ENCODE measurements at regions not wholly inside any gene's neighbourhood (a gene's known extent, or its start where the extent isn't known, plus 50 kb on each side); places are given as distances from the start of the nearest gene placed in this dataset.
"Not testable (repeated sequence)": the region's sequence is repeated elsewhere in the genome, so short reads cannot be mapped to it uniquely, and the experiment has no call there.

- peak; percentile 83 for DNase-seq
Observed at GRCh38 chr4:158051401-158052235, 121.2 kb downstream of the GASK1B start.

GRCh38 chr4:158050942-158051341, 121.9 kb downstream of the GASK1B start:
- DNase-seq: peak; percentile 1

DNA sequence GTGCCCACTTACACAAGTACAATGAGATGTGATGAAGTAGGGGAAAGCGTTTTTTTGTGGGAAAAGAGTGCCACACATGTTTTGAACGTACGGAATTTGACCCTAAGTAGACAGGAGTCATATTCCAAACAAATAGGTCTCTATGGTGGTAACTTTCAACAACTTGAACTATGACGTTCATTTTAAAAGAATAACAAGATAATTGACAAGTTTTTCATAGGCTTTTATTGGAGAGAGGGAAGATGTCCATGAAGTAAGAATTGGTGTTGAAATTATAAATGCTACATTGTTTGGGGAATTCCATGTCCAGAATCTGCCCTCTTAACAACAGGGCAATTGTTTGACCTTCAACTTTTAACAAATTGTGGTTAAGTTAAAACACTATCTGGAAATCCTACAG, 126.5 kb downstream of the GASK1B start:
- DNase-seq: no peak

DNA sequence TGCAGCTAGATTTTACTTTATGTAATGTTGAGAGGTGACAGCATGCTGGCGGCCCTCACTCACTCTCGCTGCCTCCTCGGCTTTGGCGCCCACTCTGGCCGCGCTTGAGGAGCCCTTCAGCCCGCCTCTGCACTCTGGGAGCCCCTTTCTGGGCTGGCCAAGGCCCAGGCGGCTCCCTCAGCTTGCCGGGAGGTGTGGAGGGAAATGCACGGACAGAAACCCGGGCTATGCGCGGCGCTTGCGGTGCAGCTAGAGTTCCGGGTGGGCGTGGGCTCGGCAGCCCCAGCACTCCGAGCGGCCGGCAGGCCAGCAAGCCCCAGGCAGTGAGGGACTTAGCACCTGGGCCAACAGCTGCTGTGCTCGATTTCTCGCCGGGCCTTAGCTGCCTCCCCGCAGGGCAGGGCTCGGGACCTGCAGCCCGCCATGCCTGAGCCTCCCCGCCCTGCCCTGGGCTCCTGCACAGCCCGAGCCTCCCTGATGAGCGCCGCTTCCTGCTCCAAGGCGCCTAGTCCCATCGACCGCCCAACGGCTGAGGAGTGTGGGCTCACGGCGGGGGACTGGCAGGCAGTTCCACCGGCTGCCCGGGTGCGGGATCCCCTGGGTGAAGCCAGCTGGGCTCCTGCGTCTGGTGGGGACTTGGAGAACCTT, 128.7 kb downstream of the GASK1B start:
- DNase-seq: no peak

- DNase-seq: peak; percentile 47
Observed at GRCh38 chr4:158042591-158043030, 130.2 kb downstream of the GASK1B start.

DNA sequence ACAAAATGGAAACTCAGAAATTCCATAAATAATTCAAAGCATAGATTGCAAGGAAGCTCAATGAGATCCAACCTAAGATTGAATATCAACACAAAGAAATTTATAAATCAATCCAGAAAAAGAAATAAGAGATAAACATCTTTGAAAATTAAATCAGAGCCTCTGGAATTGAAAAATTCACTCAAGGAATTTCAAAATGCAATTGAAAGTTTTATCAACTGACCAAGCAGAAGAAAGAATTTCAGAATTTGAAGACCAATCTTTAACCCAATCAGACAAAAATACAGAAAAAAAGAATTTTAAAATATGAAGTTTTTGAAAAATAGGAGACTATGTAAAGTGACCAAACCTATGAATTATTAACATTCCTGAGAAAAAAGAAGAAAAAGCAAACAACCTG, 134.1 kb downstream of the GASK1B start:
- DNase-seq: no peak

DNA sequence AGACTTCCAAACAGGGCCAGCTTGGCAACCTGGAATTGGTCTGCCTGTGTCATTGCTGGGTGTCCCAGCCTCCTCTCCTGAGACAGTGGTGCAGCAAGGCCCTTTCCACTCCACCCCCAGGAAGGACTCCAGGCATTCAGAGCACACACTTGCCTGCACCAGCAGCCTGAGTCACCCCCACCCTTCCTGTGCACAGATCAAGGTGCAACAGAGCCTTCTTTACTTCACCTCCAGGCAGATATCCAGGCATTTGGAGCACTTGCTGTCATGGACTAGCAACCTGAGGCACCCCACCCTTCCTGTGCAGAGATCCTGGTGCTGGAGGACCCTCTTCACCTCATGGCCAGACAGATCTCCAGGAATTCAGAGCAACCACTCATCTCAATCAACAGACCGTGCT, 135.8 kb downstream of the GASK1B start:
- no peak for DNase-seq

GRCh38 chr4:158035662-158036195, 137.1 kb downstream of the GASK1B start:
- DNase-seq: no peak

DNA sequence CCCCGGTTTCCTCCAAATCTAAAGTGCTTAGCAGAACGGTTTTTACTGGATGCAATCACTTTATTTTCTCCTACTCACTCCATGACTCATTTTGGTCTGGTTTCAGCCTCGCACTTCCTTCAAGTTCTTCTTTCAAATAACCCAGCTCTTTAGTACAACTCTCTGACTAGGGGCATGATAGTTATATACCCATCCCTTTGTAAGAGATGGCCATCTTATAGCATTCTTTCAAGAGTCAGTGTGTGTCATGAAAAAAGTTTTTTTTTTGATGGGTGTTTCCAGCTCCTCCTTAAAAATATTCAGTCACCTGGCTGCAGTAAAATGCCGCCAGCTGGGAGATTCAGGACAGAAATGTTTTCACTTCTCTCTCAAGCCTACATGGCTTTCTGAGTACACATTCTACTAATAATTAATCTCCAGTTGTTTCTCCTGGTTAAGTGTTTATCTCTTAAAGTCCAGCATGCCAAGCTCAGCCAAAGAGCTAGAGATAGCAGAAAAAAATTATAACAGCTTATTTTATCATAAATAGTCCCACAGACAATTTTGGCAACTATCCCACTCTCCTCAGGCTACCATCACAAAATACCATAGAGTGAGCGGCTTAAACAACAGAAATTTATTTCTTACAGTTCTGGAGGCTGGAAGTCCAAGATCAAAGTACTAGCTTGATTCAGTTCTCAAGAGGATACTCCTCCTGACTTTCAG, 139.3 kb downstream of the GASK1B start:
- DNase-seq: no peak

DNA sequence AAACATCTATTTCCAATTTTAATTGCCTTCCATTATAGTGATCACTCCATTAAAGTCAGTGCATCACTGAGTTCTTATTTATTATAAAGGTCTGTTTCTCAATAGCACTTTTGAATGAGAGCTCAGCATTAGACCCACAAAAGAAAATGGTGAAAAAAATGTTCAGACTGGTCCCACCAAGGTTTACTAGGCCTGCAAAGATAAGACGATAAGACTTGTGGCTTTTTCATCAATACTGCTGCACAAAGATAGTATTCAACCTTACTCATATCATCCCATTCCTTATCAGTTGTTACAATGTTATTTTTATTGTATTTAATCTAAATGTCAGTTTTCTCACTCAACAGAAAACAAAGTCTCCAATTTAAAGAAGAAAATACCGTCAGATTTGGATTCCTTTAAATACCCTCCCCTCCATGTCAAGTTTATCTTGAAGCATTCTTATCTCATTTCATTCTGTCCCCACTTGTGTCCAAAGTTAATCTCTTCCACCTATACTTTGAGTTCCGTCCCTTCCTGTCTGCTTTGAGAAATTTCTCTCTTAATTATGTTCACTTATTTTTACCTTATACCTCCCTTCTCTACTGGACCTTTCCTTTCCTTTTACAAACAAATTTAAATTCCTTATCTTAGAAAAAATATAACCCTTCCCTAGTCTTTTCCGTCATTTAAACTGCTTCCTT, 140.0 kb downstream of the GASK1B start:
- DNase-seq: no peak

DNA sequence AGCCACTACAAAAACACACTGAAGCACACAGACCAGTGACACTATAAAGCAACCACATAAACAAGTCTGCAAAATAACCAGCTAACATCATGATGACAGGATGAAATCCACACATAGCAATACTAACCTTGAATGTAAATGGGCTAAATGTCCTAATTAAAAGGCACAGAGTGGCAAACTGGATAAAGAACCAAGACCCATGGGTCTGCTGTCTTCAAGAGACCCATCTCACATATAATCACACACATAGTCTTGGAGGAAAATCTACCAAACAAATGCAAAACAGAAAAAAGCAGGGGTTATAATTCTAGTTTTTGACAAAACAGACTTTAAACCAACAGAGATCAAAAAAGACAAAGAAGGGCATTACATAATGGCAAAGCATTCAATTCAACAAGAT, 144.4 kb downstream of the GASK1B start:
- DNase-seq: not testable (repeated sequence)

GRCh38 chr4:158025131-158025530, 147.7 kb downstream of the GASK1B start:
- DNase-seq: no peak

GRCh38 chr4:158020734-158021346, 152.0 kb downstream of the GASK1B start:
- DNase-seq: peak; percentile 80

DNA sequence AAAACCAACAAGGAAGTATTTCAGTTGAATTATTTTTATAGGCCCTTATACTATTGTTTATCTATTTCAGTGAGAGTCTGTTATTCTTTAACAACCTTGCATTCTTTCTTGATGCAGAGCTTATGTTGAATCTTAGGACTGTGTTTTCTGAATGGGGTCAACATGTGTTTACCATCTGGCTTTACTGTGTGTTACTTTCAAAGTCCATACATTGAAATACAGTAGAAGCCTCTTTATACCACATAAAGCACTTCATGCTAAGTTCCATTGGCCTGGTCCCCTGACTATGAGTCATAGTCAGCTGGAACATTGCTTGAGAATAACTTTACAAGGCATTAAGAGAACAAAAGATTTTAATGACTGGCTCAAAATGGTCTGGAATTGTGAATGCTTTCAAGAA, 152.6 kb downstream of the GASK1B start:
- peak; percentile 84 for DNase-seq

DNA sequence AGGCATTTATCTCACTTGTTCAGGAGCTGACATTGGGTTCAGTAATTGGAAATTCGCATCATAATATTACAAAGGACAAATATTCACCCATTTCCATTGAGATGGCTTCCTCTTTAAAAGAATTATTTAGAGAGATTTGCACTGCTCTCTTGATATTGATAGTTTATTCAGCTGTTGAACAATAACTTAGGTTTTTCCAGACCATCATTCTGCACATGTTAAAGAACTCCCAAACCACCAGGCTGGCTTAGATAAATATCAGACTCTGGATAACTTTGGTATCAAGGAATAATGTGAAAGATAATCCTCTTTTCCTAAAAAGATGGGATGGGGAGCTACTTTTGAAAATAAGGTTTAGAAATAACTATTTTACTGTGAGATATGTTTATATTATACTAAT, 154.0 kb downstream of the GASK1B start:
- no peak for DNase-seq

- DNase-seq: no peak
Observed at GRCh38 chr4:158018221-158018830, 154.5 kb downstream of the GASK1B start.

GRCh38 chr4:158016511-158016910, 156.3 kb downstream of the GASK1B start:
- DNase-seq: peak; percentile 64

DNA sequence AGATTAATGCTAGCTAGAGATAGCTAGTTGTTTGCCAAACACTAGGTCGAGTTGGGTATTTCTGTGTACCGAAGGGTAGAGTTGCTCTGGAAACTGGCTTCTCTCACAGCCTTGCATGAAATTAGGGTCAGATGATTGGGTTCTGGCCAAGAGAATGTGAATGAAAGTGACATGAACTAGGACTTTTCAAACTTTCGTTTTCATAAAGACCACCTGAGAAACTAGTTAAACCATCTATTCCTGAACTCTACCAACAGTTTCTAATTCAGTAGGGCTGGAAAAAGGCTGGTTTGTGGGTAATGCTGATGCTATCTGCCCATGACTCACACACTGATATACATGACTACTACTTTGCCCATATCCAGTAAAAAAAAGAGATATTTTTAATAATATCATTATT, 157.6 kb downstream of the GASK1B start:
- peak; percentile 38 for DNase-seq

GRCh38 chr4:158013858-158014257, 159.0 kb downstream of the GASK1B start:
- peak; percentile 17 for DNase-seq

DNA sequence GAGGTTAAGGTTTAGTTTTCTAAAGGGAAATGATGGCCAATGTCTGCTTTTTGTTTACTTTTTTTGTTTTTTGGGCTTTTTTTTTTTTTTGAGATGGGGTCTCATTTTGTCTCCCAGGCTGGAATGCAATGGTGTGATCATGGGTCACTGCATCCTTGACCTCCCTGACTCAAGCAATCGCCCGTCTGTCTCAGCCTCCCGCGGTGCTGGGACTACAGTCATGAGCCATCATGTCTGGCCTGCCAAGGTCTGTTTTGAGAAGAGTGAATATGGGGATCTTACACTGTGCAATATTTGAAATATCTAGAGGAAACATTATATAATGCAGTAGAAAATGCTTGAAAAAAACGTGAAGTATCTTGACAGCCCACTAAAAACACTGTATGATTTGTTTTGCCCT, 162.5 kb downstream of the GASK1B start:
- no peak for DNase-seq

DNA sequence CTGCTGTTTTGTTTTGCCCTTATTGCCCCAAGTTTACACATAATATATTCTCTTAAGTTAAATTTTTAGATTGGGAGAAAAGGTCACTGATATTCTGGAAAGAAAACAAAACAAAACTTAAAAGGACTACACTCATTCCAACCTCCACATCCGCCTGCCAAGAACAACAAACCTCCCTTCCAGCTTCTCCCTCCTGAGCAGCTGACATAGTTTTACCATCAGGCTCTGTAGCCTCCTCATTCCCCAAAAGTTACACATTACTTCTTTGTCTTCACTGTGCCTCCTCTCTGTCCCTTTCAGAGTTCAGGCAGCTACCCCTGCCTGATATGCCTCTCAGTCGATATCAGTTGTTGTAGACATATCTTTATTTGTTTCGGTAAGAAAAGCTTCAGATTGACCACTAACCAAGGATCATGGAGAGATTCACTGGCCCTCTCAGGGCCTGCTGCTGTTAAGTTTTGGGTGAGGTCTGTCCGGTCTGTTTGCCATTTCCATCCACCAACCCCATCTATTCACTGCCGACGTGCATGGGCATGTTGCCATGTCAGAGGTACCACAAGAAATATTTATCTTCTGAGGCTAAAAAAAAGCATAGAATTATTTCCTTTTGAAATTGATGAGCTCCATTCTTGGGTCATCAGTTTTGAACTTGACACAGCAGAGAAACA, 164.1 kb downstream of the GASK1B start:
- DNase-seq: no peak
